GM18508 (cell line): ENCODE measurements at regions not wholly inside any gene's neighbourhood (a gene's known extent, or its start where the extent isn't known, plus 50 kb on each side); places are given as distances from the start of the nearest gene placed in this dataset.
"Not testable (repeated sequence)": the region's sequence is repeated elsewhere in the genome, so short reads cannot be mapped to it uniquely, and the experiment has no call there.

Experiments
- ATAC-seq: cut with Tn5 transposase; IDR thresholded peaks from one replicate; pipeline ENCODE4 v1.9.1; 2021; ENCODE audit warnings: moderate number of reproducible peaks; ENCODE audit not compliant: insufficient read depth, unreplicated experiment

DNA sequence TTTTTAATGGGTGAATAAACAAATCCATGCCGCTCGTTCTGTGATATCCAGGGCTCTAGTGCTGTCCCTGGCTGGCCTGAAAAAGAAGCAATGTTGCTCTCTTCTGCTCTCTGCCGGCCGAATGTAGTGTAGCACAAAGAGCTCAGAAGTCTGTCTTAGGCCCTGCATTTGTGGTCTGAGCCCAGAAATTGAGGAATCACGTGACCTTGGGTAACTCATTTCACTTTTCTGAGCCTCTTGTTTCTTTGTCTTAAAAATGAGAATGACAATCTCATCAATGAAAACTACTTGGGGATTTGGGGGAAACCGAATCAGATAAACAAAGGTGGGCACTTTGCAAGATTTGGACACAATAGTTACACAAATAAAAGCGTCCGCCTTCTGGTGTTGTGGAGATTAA, 381.6 kb upstream of the ASIC2 start:
- ATAC-seq: no peak

DNA sequence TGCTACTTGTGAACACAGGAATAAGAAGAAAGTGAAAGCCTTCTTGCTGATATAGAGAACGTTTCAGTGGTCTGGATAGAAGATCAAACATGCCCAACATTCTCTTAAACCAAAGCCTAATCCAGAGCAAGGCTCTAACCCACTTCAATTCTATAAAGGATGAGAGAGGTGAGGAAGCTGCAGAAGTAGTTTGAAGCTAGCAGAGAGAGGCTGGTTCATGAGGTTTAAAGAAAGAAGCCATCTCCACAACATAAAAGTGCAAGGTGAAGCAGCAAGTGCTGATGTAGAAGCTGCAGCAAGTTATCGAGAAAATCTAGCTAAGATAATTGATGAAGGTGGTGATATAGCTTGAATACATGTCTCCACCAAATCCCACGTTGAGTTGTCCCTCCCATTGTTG, 383.3 kb upstream of the ASIC2 start:
- ATAC-seq: no peak

DNA sequence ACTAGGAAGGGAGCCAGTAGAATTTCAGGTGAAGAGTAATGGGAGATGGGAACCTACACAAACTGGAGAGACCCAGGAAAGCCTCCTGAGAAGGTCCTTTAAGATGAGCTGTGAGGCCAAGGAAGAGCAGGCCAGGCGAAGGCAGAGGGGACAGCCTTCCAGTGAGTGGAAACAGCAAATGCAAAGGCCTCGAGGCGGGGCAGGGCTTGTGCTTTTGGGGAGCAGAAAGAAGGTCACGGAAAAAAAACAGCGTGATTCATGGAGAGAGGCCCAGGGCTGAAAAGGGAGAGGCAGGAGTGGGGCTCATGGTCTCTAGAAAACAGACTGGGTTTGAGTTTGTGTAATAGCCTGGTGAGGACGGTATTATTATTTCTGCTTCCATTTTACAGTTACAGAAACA, 386.5 kb upstream of the ASIC2 start:
- ATAC-seq: no peak

DNA sequence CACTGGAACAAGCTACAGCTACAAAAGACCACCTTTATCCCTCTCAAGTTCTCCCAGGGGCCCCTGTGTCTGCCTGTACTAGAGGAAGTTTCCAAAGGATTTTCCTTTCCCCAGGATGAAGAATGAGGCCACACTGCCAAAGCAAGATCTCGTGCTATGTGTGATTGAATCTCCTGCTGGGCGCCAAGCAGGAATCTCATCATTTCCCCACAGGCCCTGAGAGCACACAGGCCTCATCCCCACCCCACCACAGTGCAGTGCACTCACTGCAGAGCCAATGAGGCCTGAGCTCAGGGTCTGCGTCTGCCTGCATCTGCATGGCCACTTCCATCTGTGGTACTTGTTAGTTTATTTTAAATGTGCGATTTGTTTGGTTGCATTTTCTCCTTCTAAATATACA, 387.4 kb upstream of the ASIC2 start:
- ATAC-seq: no peak

DNA sequence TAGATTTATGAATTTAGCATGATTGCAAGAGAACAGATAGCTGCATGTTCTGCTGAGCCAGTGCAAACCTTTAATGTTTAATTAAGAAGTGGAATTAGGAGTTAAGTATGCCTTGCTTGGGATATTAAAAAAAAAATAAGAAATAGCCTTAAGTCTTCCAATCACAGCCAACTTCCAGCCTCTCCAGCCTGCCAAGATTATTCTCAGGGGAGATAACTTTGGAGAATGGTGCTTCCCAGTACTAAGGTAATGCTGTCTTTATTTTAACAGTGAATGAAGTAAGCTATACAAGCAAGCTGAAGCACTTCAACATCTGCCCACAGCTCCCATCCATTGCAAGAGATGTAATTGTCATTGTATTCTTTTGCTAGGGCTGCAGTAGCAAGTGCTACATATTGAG, 389.5 kb upstream of the ASIC2 start:
- ATAC-seq: no peak

DNA sequence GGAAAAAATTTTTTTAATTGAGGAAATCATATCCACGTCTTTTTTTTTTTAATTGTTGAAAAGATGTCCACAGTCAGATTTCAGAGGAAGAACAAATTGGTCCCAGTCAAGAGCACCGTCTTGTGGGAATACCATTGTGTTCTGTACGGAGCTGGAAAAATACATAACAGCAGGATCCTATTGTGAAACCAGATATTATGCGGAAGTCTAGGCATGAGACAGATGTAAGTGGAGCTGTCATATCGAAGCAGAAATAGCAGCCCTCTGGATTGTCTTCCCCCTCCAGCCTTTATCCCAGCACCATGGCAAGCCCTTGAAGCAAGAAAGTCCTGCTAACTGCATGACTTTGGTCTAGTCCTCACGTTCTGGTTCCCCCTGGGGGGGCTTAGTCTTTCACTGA, 391.6 kb upstream of the ASIC2 start:
- ATAC-seq: no peak

DNA sequence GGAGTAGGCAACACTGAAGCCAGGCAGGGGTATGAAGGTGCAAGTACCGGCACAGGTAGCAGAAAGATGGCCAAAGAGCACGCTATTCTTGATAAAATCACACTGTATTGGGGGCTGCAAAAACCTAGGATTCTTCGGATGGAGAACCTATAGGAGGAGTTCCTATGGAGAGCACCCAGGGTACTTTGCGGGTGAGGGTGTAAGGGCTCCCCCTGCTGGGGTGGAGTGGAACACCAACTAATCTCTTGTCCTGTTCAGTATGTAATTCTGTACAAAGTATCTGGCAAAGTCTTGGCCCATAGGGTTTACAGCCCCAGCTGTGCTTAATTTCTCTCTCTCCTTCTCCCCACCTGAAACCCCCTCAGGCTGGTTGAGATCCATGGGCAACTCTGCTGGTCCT, 393.1 kb upstream of the ASIC2 start:
- no peak for ATAC-seq

DNA sequence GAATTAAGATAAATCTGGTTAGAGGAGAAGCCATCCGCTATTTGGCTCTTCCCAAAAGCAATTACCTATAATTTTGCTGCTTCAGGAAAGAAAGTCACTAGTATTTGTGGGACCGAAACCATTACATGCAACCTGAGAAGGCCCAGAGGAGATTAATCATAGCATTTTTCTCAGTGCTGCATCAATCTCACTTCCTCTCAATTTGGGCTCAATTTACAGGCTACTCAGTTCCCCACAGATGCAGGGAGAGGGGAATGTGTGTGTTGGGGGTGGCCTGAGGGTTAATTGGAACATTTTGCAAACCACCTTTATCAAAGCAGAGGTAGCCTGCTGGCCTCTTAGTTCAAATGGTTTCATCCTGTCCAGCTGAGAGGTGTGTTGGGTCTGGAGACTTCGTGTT, 394.7 kb upstream of the ASIC2 start:
- no peak for ATAC-seq

DNA sequence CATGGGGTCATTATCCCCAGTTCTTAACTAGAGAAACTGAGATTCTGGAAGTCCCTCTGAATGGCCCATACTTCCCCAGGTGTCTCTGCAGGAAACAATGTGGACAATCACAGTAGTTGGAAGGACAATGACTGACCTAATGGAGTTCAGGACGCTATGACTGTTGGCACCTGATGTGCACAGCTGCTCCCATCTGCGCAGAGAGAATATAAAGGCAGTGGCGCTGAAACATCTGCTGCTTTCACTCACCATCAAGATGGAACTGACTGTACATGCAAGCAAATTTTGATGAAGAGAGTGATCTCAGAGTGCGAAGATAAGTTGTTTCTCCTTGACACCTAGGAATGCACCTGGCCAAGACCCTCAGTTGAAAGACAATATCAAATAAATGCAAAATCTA, 395.7 kb upstream of the ASIC2 start:
- no peak for ATAC-seq

DNA sequence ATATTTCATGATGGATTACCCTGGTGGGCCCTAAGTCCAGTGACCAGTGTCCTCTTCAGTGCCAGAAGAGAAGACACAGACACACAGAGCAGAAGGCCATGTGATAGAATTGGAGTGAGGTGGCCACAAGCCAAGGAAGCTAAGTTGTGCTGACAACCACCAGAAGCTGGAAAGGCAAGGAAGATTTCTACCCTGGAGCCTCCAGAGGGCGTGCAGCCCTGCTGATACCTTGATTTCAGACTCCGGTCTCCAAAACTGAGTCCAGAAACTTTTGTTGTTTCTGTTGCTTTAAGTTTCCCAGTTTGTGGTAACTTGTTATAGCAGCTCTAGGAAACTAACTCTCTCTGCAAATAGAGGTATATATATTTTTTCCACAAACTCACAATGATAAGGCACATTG, 396.6 kb upstream of the ASIC2 start:
- no peak for ATAC-seq

DNA sequence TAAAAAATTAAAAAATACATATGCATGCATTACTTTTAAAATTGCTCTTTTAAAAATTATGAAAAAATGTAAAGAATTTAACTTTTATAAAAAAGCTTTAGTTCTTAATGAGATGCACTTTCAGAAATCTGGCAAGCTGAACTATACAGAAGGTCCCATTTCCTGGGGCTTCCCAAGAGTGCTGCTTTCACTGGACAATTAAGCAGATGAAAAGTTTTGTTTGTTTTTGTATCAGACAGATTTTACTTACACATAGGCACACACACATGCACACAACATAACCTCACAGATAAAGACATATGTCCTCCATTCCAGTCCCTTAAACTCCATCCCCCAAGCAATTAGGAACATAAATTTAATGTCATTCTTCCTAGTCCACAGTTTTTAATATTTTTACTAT, 402.3 kb upstream of the ASIC2 start:
- no peak for ATAC-seq

DNA sequence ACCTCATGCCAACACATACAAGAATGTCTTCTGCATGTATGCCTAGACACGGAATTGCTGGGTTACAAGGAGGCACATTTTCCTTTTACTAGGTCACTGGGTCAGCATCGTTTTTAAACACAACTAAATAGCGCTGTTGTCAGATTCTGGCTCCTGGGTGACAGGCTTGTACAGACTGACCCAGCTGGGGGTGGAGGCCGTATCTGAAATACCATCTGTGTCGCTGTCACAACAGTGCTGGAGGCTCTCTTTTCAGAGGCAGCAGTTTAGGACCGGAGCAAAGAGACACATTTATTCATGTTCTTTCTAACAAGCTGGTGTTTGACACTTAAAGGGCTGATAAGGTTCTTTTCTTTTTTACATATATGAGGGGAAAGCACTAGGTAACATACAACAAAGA, 403.0 kb upstream of the ASIC2 start:
- no peak for ATAC-seq

DNA sequence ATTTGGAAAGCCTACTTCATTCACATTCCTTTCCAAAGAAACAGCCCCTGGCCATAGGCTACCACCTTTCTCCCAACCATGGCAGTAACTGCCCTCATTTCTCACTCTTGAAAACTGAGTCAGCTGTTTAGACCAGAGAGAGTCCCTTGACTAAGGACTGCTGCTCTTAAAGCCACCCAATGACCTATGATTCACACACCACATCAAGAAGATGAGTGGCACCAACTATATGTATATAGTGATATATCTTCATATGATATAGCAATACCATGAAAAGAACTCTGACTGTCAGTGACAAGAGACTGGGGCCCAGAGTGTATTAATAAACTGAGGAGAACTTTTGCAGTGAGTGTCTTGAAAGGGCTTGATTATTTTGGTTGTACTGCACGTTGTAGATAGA, 404.5 kb upstream of the ASIC2 start:
- no peak for ATAC-seq

DNA sequence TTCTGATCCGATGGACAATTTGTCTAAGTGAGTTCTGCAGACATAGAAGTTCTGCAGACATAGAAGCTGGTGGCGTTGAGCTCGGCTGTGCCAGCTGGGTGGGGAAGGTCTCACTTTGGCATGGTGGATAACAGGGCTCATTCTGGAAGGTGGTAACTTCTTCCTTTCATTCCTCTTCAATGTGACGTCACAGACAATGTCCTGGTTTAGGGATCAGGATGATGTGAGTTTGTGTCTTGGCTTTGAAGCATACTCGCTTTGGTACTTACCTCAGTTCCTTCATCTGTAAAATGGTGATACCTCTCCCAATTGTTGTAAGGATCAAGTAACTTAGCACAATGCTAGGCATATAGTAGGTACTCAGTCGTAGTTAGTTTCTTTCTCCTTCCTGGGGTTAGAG, 408.8 kb upstream of the ASIC2 start:
- no peak for ATAC-seq

DNA sequence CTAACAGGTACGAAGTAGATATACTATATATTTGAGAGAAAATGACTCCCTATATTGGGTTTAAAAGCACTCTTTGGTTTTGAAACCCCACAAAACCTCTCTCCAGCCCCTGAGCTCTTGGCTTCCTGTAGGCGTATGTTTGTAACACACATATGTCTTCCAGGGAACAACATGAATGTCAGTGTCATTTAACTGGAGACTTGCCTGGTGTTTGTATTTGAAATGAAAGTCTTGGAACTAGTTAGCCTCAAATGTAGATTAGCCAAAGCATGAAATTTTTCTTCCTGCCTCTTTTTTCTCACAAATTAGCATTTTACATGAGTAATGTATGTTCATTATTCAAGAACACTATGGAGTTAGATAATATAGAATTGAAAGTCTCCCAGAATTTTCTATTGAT, 411.8 kb upstream of the ASIC2 start:
- no peak for ATAC-seq

DNA sequence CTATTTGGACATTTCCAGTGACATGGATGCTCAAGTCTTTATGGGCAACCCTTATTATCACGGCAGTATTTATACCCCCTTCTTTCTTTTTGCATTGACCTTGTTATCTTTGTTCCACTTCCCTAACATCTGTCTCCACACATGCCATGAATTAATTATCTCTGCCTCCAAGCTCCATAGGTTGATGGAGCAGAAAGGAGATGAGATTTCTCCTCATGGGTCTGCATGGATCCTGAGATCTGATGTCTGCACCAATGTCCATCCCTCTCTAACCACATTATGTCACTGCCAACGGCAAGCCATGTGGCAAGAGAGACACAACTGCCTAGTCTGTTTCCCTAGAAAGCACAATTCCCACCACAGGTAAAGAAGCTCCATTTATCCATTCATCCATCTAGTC, 416.8 kb upstream of the ASIC2 start:
- ATAC-seq: no peak

DNA sequence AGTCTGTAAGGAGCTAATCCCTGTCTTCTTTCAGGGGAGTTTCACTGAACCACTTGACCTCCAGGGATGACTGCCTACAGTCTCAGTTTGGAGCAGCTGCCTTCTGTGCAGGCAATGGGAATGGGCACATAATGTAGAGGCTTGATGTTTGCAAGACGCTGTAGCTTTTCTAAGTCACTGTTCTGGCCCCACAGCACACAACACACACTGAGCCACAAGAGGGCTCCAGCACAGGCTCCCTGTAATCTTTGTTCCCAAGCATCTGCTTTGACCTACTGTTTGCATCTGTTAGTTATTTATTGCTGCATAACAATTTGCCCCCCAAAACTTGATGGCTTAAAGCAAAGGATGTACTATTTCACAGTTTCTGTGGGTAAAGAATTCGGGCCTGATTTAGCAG, 419.0 kb upstream of the ASIC2 start:
- no peak for ATAC-seq

DNA sequence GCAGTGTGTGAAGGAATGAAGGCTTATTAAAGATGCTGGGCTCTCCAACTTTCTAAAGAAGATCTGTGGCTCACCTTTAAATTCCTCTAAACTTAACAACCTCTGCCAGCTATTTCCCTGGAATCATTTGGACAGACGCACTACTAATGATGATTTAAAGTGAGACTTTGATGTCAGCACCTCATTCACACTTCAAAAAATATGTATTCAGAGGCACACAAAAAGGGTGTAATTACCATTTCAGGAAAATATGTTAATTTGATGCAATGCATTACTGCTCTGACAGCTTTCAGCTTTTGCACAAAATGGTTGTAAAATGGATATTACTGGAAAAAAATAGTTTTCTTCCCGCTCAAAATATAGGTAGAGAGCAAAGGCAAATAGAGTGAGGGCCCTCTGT, 423.9 kb upstream of the ASIC2 start:
- ATAC-seq: no peak

DNA sequence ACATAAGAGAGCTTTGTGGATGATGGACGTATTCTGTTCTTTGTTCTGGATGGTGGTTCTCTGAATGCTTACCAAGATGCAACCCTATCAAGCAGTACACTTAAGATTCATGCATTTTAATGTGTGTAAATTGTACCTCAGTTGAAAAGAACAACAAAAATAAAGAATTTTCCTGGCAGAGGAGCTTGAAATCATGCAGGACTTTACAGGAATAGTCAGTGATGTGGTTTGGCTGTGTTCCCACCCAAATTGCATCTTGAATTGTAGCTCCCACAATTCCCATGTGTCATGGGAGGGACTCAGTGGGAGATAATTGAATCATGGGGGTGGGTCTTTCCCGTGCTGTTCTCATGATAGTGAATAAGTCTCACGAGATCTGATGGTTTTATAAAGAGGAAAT, 430.6 kb upstream of the ASIC2 start:
- ATAC-seq: not testable (repeated sequence)

DNA sequence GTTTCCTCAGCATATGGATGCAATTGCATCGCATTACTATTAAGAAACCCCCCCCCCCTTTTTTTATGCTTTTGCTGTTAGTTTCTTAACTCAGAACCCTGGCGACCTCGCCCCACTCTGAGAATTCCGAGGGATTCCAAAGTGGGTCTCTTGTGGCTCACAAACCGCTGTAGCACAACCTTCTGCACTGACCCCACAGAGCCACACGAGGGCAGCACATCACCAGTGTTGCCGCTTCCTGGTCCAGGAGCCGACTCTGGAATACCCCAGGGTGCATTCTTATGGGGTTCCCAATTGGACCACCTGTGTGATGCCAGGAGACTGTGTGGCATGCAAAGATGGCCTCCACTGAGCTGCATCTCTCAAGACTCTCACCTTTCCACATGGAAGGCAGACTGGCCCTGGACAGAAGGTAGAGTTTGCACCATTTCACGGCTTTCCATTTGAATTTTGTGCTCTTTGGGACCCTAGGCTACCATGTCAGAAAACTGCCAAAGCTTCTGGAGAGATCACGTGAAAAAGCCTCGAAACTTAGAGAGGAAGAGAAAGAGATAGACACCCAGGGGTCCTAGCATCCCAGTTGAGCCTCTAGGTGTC, 432.7 kb upstream of the ASIC2 start:
- no peak for ATAC-seq

DNA sequence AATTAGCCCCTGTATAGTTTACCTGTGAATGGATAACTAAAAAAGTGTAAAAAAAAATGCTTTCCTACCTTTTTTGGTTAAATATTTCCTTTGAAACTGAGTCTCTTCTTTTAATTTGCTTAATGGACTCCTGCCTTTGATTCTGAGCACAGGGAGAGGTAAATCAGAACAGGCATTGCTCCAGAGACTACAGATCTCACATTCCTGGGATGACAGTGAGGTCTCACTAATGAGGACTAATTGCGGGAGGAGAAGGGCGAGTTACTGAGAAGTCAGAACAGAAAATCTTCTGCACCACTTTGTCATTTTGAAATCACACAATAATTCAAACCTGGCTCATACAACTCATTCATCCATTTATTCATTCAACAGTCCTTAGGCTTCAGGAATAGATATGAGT, 437.0 kb upstream of the ASIC2 start:
- ATAC-seq: no peak

DNA sequence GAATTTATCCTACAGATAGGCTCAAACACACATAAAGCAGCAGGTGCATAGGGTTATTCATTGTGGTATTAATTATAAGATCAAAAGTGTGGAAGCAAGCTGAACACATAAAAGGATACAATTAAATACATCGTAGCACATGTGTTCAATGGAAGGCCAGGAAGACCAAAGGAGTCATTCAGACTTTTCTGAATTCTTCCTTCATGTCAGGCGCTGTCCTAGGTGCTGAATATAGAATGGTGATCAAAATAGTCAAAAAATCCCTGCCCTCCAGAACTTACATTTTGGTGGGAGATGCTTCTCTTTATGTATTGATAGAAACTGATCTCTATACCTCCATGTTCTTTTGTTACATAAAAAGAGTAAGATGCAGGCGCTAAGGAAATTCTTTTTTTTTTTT, 439.0 kb upstream of the ASIC2 start:
- no peak for ATAC-seq

DNA sequence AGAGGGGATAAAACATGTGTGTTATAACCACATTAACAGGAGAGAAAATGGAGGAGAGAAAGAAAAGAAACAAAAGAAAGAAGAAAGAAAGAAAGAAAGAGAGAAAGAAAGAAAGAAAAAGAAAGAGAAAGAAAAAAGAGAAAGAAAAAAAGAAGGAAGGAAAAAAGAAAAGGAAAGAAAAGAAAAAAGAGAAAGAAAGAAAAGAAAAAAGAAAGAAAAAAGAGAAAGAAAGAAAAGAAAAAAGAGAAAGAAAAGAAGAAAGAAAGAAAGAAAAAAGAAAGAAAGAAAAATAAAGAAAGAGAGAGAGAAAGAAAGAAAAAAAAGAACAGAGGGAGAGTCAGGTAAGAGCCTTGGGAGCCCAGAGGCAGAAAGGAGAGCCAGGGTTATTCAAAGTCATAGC, 446.6 kb upstream of the ASIC2 start:
- no peak for ATAC-seq
